OCI-LY7 (cell line): ENCODE measurements at regions not wholly inside any gene's neighbourhood (a gene's known extent, or its start where the extent isn't known, plus 50 kb on each side); places are given as distances from the start of the nearest gene placed in this dataset.

Source experiments
- EZH2phosphoT487 ChIP-seq: fragments of 200-600 bp; sonication (generic); IDR thresholded peaks from 2 replicates; pipeline ENCODE4 v1.6.1; 2018; ENCODE audit warnings: low read depth, borderline replicate concordance, mild to moderate bottlenecking, mixed run types, antibody characterized with exemption, low read length, moderate library complexity, mixed read lengths
- TF ChIP-seq, protein P1 (sequence below): fragments of 200-600 bp; sonication (generic); conservative IDR thresholded peaks from 2 replicates; pipeline ENCODE4 v1.5.1; 2014; ENCODE audit warnings: mild to moderate bottlenecking, antibody characterized with exemption, low read length, moderate library complexity, mixed read lengths

DNA sequence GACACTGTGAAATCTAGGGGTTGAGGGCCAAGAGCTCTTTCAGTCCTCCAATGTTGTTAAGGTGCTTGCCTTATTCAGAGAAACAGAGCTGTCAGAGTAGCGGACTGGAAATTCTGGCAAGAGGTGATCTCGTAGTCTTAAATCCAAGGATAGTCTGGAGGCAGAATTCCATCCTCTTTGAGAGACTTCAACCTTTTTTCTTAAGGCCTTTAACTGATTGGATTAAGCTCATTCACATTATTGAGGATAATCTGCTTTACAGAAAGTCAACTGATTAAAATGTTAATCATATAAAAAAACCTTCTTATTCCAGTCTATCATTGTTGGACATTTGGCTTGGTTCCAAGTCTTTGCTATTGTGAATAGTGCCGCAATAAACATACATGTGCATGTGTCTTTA, 243.1 kb upstream of the COX7C start:
- TF ChIP-seq, protein P1, sequence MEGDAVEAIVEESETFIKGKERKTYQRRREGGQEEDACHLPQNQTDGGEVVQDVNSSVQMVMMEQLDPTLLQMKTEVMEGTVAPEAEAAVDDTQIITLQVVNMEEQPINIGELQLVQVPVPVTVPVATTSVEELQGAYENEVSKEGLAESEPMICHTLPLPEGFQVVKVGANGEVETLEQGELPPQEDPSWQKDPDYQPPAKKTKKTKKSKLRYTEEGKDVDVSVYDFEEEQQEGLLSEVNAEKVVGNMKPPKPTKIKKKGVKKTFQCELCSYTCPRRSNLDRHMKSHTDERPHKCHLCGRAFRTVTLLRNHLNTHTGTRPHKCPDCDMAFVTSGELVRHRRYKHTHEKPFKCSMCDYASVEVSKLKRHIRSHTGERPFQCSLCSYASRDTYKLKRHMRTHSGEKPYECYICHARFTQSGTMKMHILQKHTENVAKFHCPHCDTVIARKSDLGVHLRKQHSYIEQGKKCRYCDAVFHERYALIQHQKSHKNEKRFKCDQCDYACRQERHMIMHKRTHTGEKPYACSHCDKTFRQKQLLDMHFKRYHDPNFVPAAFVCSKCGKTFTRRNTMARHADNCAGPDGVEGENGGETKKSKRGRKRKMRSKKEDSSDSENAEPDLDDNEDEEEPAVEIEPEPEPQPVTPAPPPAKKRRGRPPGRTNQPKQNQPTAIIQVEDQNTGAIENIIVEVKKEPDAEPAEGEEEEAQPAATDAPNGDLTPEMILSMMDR, result no peak
- no peak for TF ChIP-seq EZH2phosphoT487
